HepG2 (cell line): ENCODE measurements at regions not wholly inside any gene's neighbourhood (a gene's known extent, or its start where the extent isn't known, plus 50 kb on each side); places are given as distances from the start of the nearest gene placed in this dataset.

Experiments
- CBX1 ChIP-seq: IDR thresholded peaks from one replicate; pipeline ENCODE4 v1.6.1; 2016; ENCODE audit warnings: antibody characterized with exemption, low read depth
- CTCF ChIP-seq: sonication (generic); formaldehyde crosslinking; IDR thresholded peaks from 2 replicates; pipeline ENCODE4 v1.5.0; 2020; ENCODE audit warnings: mild to moderate bottlenecking, missing genetic modification reagents, moderate library complexity
- MLXIP ChIP-seq: sonication (generic); formaldehyde crosslinking; IDR thresholded peaks from 2 replicates; pipeline ENCODE4 v1.9.0; 2021; ENCODE audit warnings: missing genetic modification reagents, borderline replicate concordance
- PCBP1 ChIP-seq: fragments of 200-400 bp; formaldehyde crosslinking; IDR thresholded peaks from 2 replicates; pipeline ENCODE4 v1.6.1; 2017; ENCODE audit warnings: mild to moderate bottlenecking, low read depth, low read length, borderline replicate concordance
- ZNF660 ChIP-seq: sonication (generic); formaldehyde crosslinking; IDR thresholded peaks from 2 replicates; pipeline ENCODE4 v1.5.1; 2020; ENCODE audit warnings: mild to moderate bottlenecking, low read depth, missing genetic modification reagents, borderline replicate concordance
- TF ChIP-seq, protein P1 (sequence below): sonication (generic); formaldehyde crosslinking; IDR thresholded peaks from one replicate; pipeline ENCODE4 v1.5.1; 2020; ENCODE audit warnings: mild to moderate bottlenecking, missing genetic modification reagents; ENCODE audit errors: not compliant biosample characterization
- TF ChIP-seq, protein P2 (sequence below), 2 experiments: sonication (generic) in 1 of 2; formaldehyde crosslinking in 1 of 2; IDR thresholded peaks; 2 replicates each; pipeline versions ENCODE4 v1.4.0 to v1.6.1; 2018 to 2020; ENCODE audit warnings: missing genetic modification reagents in 2 of 2, borderline replicate concordance in 1 of 2, low read depth in 1 of 2, mild to moderate bottlenecking in 1 of 2, missing biosample characterization in 1 of 2

DNA sequence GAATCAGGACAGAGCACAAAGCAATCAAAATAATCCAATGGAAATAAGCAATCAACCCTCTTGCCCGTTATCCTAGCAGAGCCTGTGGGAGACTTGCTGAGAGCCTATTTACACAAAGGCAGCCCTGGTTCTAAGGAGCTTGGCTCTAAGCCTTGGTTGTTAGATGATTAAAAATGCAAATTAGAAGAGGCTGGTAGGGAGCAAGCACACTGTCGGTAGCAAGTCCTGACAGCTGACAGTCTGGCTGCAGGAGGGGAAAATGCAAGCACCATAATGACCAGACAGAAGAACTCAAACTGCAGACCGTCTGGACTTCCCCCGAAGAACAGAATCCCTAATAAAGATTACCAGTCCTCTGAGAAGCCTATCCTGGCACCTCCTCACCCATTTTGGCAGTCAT lies 131.8 kb upstream of the CTTNBP2 start:
- TF ChIP-seq, protein P1, sequence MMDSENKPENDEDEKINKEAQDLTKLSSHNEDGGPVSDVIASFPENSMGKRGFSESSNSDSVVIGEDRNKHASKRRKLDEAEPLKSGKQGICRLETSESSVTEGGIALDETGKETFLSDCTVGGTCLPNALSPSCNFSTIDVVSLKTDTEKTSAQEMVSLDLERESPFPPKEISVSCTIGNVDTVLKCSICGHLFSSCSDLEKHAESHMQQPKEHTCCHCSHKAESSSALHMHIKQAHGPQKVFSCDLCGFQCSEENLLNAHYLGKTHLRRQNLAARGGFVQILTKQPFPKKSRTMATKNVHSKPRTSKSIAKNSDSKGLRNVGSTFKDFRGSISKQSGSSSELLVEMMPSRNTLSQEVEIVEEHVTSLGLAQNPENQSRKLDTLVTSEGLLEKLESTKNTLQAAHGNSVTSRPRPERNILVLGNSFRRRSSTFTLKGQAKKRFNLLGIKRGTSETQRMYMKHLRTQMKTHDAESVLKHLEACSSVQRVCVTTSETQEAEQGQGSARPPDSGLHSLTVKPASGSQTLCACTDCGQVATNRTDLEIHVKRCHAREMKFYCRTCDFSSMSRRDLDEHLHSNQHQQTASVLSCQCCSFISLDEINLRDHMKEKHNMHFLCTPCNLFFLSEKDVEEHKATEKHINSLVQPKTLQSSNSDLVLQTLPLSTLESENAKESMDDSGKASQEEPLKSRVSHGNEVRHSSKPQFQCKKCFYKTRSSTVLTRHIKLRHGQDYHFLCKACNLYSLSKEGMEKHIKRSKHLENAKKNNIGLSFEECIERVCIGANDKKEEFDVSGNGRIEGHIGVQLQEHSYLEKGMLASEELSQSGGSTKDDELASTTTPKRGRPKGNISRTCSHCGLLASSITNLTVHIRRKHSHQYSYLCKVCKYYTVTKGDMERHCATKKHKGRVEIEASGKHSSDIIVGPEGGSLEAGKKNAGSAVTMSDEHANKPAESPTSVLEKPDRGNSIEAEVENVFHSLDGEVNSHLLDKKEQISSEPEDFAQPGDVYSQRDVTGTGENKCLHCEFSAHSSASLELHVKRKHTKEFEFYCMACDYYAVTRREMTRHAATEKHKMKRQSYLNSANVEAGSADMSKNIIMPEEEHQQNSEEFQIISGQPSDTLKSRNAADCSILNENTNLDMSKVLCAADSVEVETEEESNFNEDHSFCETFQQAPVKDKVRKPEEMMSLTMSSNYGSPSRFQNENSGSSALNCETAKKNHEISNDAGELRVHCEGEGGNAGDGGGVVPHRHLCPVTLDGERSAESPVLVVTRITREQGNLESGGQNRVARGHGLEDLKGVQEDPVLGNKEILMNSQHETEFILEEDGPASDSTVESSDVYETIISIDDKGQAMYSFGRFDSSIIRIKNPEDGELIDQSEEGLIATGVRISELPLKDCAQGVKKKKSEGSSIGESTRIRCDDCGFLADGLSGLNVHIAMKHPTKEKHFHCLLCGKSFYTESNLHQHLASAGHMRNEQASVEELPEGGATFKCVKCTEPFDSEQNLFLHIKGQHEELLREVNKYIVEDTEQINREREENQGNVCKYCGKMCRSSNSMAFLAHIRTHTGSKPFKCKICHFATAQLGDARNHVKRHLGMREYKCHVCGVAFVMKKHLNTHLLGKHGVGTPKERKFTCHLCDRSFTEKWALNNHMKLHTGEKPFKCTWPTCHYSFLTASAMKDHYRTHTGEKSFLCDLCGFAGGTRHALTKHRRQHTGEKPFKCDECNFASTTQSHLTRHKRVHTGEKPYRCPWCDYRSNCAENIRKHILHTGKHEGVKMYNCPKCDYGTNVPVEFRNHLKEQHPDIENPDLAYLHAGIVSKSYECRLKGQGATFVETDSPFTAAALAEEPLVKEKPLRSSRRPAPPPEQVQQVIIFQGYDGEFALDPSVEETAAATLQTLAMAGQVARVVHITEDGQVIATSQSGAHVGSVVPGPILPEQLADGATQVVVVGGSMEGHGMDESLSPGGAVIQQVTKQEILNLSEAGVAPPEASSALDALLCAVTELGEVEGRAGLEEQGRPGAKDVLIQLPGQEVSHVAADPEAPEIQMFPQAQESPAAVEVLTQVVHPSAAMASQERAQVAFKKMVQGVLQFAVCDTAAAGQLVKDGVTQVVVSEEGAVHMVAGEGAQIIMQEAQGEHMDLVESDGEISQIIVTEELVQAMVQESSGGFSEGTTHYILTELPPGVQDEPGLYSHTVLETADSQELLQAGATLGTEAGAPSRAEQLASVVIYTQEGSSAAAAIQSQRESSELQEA (CRISPR knock-in tag): no peak
- TF ChIP-seq MLXIP (CRISPR knock-in tag): no peak
- no peak for TF ChIP-seq ZNF660 (CRISPR knock-in tag)
- TF ChIP-seq, protein P2, sequence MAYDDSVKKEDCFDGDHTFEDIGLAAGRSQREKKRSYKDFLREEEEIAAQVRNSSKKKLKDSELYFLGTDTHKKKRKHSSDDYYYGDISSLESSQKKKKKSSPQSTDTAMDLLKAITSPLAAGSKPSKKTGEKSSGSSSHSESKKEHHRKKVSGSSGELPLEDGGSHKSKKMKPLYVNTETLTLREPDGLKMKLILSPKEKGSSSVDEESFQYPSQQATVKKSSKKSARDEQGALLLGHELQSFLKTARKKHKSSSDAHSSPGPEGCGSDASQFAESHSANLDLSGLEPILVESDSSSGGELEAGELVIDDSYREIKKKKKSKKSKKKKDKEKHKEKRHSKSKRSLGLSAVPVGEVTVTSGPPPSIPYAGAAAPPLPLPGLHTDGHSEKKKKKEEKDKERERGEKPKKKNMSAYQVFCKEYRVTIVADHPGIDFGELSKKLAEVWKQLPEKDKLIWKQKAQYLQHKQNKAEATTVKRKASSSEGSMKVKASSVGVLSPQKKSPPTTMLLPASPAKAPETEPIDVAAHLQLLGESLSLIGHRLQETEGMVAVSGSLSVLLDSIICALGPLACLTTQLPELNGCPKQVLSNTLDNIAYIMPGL (CRISPR knock-in tag; IDR thresholded peaks at IDR 0.05; ENCODE audit: borderline replicate concordance in 1 of 2, low read depth in 1 of 2): no peak
- no peak for TF ChIP-seq CTCF (CRISPR knock-in tag)
- no peak for TF ChIP-seq CBX1
- no peak for TF ChIP-seq PCBP1
